HEK293 (cell line): ENCODE measurements at regions not wholly inside any gene's neighbourhood (a gene's known extent, or its start where the extent isn't known, plus 50 kb on each side); places are given as distances from the start of the nearest gene placed in this dataset.

Experiments used
- CTCF ChIA-PET: fragments of 350-600 bp; formaldehyde crosslinking; extraction: SDS; loops from one replicate; lab custom pipeline; 2021; ENCODE audit warnings: antibody characterized with exemption; lab: Yijun Ruan, JAX
- POLR2A ChIA-PET: fragments of 300-600 bp; formaldehyde crosslinking; extraction: SDS; loops from one replicate; lab custom pipeline; 2020; ENCODE audit warnings: antibody characterized with exemption, inconsistent platforms; lab: Yijun Ruan, JAX
- H3K27ac ChIP-seq: fragments of 200-500 bp; sonication (Bioruptor generic); 2 replicates; pipeline ENCODE4 v1.5.1; 2014; ENCODE audit warnings: low read depth, low read length, control low read depth, inconsistent platforms; ENCODE audit errors: extremely low read depth
- H3K36me3 ChIP-seq, 2 experiments: fragments of 200-500 bp in 1 of 2; sonication (Bioruptor generic) in 1 of 2; 1 replicate in 1 of 2; 2 replicates in 1 of 2; pipeline ENCODE4 v1.5.1; 2014 to 2017; ENCODE audit warnings: inconsistent platforms in 2 of 2, low read length in 2 of 2; ENCODE audit not compliant: control insufficient read depth in 2 of 2, insufficient read depth in 1 of 2
- H3K4me1 ChIP-seq: fragments of 200-500 bp; sonication (Bioruptor generic); 2 replicates; pipeline ENCODE4 v1.5.1; 2014; ENCODE audit warnings: mild to moderate bottlenecking, low read length, inconsistent platforms; ENCODE audit not compliant: control insufficient read depth, insufficient read depth
- H3K4me3 ChIP-seq: 2 replicates; pipeline ENCODE4 v1.5.1; 2011; ENCODE audit warnings: low read depth, mild to moderate bottlenecking, control low read depth, low read length, moderate library complexity
- H3K9me3 ChIP-seq: fragments of 200-500 bp; sonication (Bioruptor generic); 2 replicates; pipeline ENCODE4 v1.5.1; 2014; ENCODE audit warnings: low read depth, low read length, inconsistent platforms; ENCODE audit not compliant: control insufficient read depth, insufficient read depth
- BCL11B ChIP-seq: fragments of 450-650 bp; formaldehyde crosslinking; IDR thresholded peaks from 2 replicates; pipeline ENCODE4 v1.5.1; 2016; ENCODE audit warnings: low read depth, missing biosample characterization, missing genetic modification characterization
- FEZF1 ChIP-seq: fragments of 450-650 bp; formaldehyde crosslinking; IDR thresholded peaks from 2 replicates; pipeline ENCODE4 v1.5.1; 2016; ENCODE audit warnings: missing biosample characterization, missing genetic modification characterization
- OVOL3 ChIP-seq: fragments of 450-650 bp; formaldehyde crosslinking; IDR thresholded peaks from 2 replicates; pipeline ENCODE4 v1.5.1; 2016; ENCODE audit warnings: missing biosample characterization, missing genetic modification characterization
- SP2 ChIP-seq: fragments of 450-650 bp; formaldehyde crosslinking; IDR thresholded peaks from 2 replicates; pipeline ENCODE4 v1.5.1; 2016; ENCODE audit warnings: missing biosample characterization, missing genetic modification characterization
- ZBTB1 ChIP-seq: fragments of 450-650 bp; formaldehyde crosslinking; IDR thresholded peaks from 2 replicates; pipeline ENCODE4 v1.5.1; 2016; ENCODE audit warnings: missing biosample characterization, missing genetic modification characterization
- ZBTB21 ChIP-seq: fragments of 450-650 bp; formaldehyde crosslinking; IDR thresholded peaks from 2 replicates; pipeline ENCODE4 v1.5.1; 2017; ENCODE audit warnings: missing biosample characterization, missing genetic modification characterization
- ZFP3 ChIP-seq: fragments of 450-650 bp; formaldehyde crosslinking; IDR thresholded peaks from 2 replicates; pipeline ENCODE4 v1.5.1; 2016; ENCODE audit warnings: low read depth, missing biosample characterization, missing genetic modification characterization
- ZFP69B ChIP-seq: fragments of 450-650 bp; formaldehyde crosslinking; IDR thresholded peaks from 2 replicates; pipeline ENCODE4 v1.5.1; 2016; ENCODE audit warnings: missing biosample characterization, missing genetic modification characterization
- ZIC2 ChIP-seq: fragments of 450-650 bp; formaldehyde crosslinking; IDR thresholded peaks from 2 replicates; pipeline ENCODE4 v1.5.1; 2016; ENCODE audit warnings: missing biosample characterization, missing genetic modification characterization
- ZNF138 ChIP-seq: fragments of 450-650 bp; formaldehyde crosslinking; IDR thresholded peaks from 2 replicates; pipeline ENCODE4 v1.5.1; 2016; ENCODE audit warnings: missing biosample characterization, missing genetic modification characterization, borderline replicate concordance
- ZNF140 ChIP-seq: fragments of 450-650 bp; formaldehyde crosslinking; IDR thresholded peaks from 2 replicates; pipeline ENCODE4 v1.5.1; 2016; ENCODE audit warnings: missing biosample characterization, missing genetic modification characterization
- ZNF211 ChIP-seq: fragments of 450-650 bp; formaldehyde crosslinking; IDR thresholded peaks from 2 replicates; pipeline ENCODE4 v1.5.1; 2016; ENCODE audit warnings: low read depth, missing biosample characterization, missing genetic modification characterization
- ZNF239 ChIP-seq: fragments of 450-650 bp; formaldehyde crosslinking; IDR thresholded peaks from 2 replicates; pipeline ENCODE4 v1.5.1; 2016; ENCODE audit warnings: missing biosample characterization, missing genetic modification characterization
- ZNF302 ChIP-seq: fragments of 450-650 bp; formaldehyde crosslinking; IDR thresholded peaks from 2 replicates; pipeline ENCODE4 v1.5.1; 2016; ENCODE audit warnings: missing biosample characterization, missing genetic modification characterization, low read depth
- ZNF391 ChIP-seq: fragments of 450-650 bp; formaldehyde crosslinking; IDR thresholded peaks from 2 replicates; pipeline ENCODE4 v1.5.1; 2016; ENCODE audit warnings: low read depth, missing biosample characterization, missing genetic modification characterization, borderline replicate concordance
- ZNF394 ChIP-seq: fragments of 450-650 bp; formaldehyde crosslinking; IDR thresholded peaks from 2 replicates; pipeline ENCODE4 v1.5.1; 2016; ENCODE audit warnings: missing biosample characterization, missing genetic modification characterization, mild to moderate bottlenecking, moderate library complexity, borderline replicate concordance
- ZNF416 ChIP-seq: fragments of 450-650 bp; formaldehyde crosslinking; IDR thresholded peaks from 2 replicates; pipeline ENCODE4 v1.5.1; 2016; ENCODE audit warnings: missing biosample characterization, missing genetic modification characterization
- ZNF501 ChIP-seq: fragments of 450-650 bp; formaldehyde crosslinking; IDR thresholded peaks from 2 replicates; pipeline ENCODE4 v1.5.1; 2016; ENCODE audit warnings: missing biosample characterization, missing genetic modification characterization
- ZNF549 ChIP-seq: fragments of 450-650 bp; IDR thresholded peaks from 2 replicates; pipeline ENCODE4 v1.5.1; 2018; ENCODE audit warnings: missing biosample characterization, missing genetic modification characterization, mild to moderate bottlenecking, inconsistent platforms, moderate library complexity
- ZNF555 ChIP-seq: fragments of 450-650 bp; formaldehyde crosslinking; conservative IDR thresholded peaks from 2 replicates; pipeline ENCODE4 v1.5.1; 2017; ENCODE audit warnings: missing biosample characterization, mild to moderate bottlenecking, missing genetic modification characterization, inconsistent platforms
- ZNF624 ChIP-seq: fragments of 450-650 bp; formaldehyde crosslinking; IDR thresholded peaks from 2 replicates; pipeline ENCODE4 v1.5.1; 2017; ENCODE audit warnings: missing biosample characterization, missing genetic modification characterization
- TF ChIP-seq, protein P1 (sequence below): fragments of 450-650 bp; formaldehyde crosslinking; IDR thresholded peaks from 2 replicates; pipeline ENCODE4 v1.5.1; 2016; ENCODE audit warnings: missing biosample characterization, missing genetic modification characterization
- TF ChIP-seq, protein P2 (sequence below): fragments of 450-650 bp; formaldehyde crosslinking; IDR thresholded peaks from 2 replicates; pipeline ENCODE4 v1.5.1; 2016; ENCODE audit warnings: missing biosample characterization, missing genetic modification characterization
- TF ChIP-seq, protein P3 (sequence below): fragments of 450-650 bp; formaldehyde crosslinking; IDR thresholded peaks from 2 replicates; pipeline ENCODE4 v1.5.1; 2016; ENCODE audit warnings: missing biosample characterization, missing genetic modification characterization, low read depth

DNA sequence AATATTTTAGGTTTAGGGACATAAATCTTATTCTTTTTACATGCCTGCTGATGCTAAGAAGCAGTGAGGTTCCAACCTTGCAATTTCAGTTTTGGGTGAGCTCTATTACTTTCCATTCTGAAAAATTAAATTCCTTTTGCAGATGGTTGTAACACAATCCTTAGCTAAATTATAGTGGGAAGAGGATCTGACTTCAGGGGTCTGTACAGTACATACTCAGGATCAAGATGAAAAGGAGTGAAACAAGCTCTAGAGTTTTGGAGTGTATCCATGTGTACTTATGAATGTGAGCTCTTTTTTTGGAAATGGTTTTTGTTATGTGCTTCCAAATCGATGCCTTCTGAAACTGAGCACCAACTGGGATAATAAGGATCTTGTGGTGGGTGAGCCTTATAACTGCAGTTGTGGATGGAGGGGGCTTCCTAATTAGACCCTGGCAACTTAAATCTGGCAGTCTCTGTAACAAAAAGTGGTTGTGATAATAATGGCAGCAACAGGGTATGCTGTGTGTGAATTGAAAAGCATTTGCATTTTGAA lies 218.8 kb upstream of the MAP3K7 start:
- TF ChIP-seq, protein P1, sequence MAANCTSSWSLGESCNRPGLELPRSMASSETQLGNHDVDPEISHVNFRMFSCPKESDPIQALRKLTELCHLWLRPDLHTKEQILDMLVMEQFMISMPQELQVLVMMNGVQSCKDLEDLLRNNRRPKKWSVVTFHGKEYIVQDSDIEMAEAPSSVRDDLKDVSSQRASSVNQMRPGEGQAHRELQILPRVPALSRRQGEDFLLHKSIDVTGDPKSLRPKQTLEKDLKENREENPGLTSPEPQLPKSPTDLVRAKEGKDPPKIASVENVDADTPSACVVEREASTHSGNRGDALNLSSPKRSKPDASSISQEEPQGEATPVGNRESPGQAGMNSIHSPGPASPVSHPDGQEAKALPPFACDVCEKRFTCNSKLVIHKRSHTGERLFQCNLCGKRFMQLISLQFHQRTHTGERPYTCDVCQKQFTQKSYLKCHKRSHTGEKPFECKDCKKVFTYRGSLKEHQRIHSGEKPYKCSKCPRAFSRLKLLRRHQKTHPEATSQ (tag by site-specific recombination) = no peak
- no peak for TF ChIP-seq ZFP69B (tag by site-specific recombination)
- TF ChIP-seq ZNF394 (tag by site-specific recombination) = no peak
- TF ChIP-seq ZFP3 (tag by site-specific recombination) = no peak
- TF ChIP-seq ZIC2 (tag by site-specific recombination) = no peak
- TF ChIP-seq, protein P2, sequence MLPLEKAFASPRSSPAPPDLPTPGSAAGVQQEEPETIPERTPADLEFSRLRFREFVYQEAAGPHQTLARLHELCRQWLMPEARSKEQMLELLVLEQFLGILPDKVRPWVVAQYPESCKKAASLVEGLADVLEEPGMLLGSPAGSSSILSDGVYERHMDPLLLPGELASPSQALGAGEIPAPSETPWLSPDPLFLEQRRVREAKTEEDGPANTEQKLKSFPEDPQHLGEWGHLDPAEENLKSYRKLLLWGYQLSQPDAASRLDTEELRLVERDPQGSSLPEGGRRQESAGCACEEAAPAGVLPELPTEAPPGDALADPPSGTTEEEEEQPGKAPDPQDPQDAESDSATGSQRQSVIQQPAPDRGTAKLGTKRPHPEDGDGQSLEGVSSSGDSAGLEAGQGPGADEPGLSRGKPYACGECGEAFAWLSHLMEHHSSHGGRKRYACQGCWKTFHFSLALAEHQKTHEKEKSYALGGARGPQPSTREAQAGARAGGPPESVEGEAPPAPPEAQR (tag by site-specific recombination) = no peak
- TF ChIP-seq ZNF302 = no peak
- no peak for TF ChIP-seq SP2
- TF ChIP-seq ZNF211 (tag by site-specific recombination) = no peak
- no peak for TF ChIP-seq ZNF416 (tag by site-specific recombination)
- TF ChIP-seq ZNF391 = no peak
- no peak for TF ChIP-seq ZNF555 (tag by site-specific recombination)
- TF ChIP-seq ZNF140 = no peak
- TF ChIP-seq ZBTB1 (tag by site-specific recombination) = no peak
- TF ChIP-seq, all 188 proteins: peak for 0
- Histone ChIP-seq H3K9me3 (no peaks in the 10 kb centered on the region), H3K27ac (no peak overlapping the region), H3K4me3 (no peak overlapping the region), H3K4me1 (no peaks in the 10 kb centered on the region), H3K36me3 (no peaks in the 10 kb centered on the region)
- ChIA-PET POLR2A (interaction anchor here (0.5 kb wide), 1 partner anchor 591 kb away, joined by 4 read pairs; no protein-coding TSS in a partner anchor), CTCF (interaction anchor here (0.5 to 1.0 kb wide), 2 partner anchors 194 to 865 kb away, joined by 3 read pairs; no protein-coding TSS in a partner anchor)

DNA sequence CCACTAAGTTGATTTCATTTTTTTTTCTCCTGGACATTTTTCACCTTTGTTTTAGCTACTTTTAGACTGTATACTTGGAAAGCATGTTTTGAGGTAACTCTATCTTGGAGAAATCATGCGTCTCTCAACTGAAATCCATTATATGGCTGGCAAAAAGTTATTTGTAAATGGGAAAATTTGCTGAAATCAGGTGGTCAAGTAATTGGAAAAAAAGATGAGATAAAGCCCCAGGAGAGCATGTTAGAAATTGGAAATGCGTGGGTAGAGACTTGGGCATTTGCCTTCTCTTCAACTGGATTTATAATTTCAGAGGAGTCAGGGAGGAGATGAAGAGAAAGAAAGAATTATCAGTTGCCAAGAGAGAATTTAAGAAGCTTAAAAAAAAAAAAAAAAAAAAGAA lies 217.1 kb upstream of the MAP3K7 start:
- Histone ChIP-seq H3K4me1 (no peaks in the 10 kb centered on the region), H3K27ac (no peak overlapping the region), H3K9me3 (no peaks in the 10 kb centered on the region)
- CTCF ChIA-PET = no interaction called here
- TF ChIP-seq ZNF239 (tag by site-specific recombination) = no peak
- no peak for TF ChIP-seq ZNF624 (tag by site-specific recombination)
- TF ChIP-seq ZNF138 (tag by site-specific recombination) = no peak
- no peak for TF ChIP-seq FEZF1 (tag by site-specific recombination)
- TF ChIP-seq ZNF501 (tag by site-specific recombination) = no peak
- TF ChIP-seq OVOL3 (tag by site-specific recombination) = no peak
- TF ChIP-seq, protein P3, sequence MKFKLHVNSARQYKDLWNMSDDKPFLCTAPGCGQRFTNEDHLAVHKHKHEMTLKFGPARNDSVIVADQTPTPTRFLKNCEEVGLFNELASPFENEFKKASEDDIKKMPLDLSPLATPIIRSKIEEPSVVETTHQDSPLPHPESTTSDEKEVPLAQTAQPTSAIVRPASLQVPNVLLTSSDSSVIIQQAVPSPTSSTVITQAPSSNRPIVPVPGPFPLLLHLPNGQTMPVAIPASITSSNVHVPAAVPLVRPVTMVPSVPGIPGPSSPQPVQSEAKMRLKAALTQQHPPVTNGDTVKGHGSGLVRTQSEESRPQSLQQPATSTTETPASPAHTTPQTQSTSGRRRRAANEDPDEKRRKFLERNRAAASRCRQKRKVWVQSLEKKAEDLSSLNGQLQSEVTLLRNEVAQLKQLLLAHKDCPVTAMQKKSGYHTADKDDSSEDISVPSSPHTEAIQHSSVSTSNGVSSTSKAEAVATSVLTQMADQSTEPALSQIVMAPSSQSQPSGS (tag by site-specific recombination) = no peak
- TF ChIP-seq ZBTB21 = no peak
- TF ChIP-seq BCL11B (tag by site-specific recombination) = no peak
- no peak for TF ChIP-seq ZNF549 (tag by site-specific recombination)
- TF ChIP-seq, all 188 proteins: peak for 0
- Histone ChIP-seq H3K4me3 (no peak overlapping the region), H3K36me3 (no peaks in the 10 kb centered on the region)
- POLR2A ChIA-PET = interaction anchor here (0.7 kb wide), 1 partner anchor 53 kb away, joined by 4 read pairs; no protein-coding TSS in a partner anchor
